Trophoblast cell (in vitro differentiated cells and primary cell): ENCODE measurements at regions not wholly inside any gene's neighbourhood (a gene's known extent, or its start where the extent isn't known, plus 50 kb on each side); places are given as distances from the start of the nearest gene placed in this dataset.

ENCODE experiments used
- DNase-seq, 2 donors: peaks; one replicate each; pipeline ENCODE4 v3.0.0-alpha.2; 2016
- H2AFZ ChIP-seq: 2 replicates; pipeline ENCODE4 v1.6.1; 2013; ENCODE audit warnings: low read length, moderate library complexity, mild to moderate bottlenecking; ENCODE audit not compliant: insufficient read depth, poor library complexity
- H2AK5ac ChIP-seq: 2 replicates; pipeline ENCODE4 v1.6.1; 2013; ENCODE audit warnings: mild to moderate bottlenecking, low read length
- H2BK120ac ChIP-seq: 2 replicates; pipeline ENCODE4 v1.6.1; 2013; ENCODE audit warnings: low read length, mild to moderate bottlenecking, moderate library complexity; ENCODE audit not compliant: insufficient read depth, poor library complexity
- H2BK12ac ChIP-seq: 2 replicates; pipeline ENCODE4 v1.6.1; 2013; ENCODE audit warnings: mild to moderate bottlenecking, low read length, moderate library complexity
- H2BK5ac ChIP-seq: 2 replicates; pipeline ENCODE4 v1.6.1; 2013; ENCODE audit warnings: low read length, low read depth, moderate library complexity, mild to moderate bottlenecking; ENCODE audit not compliant: poor library complexity
- H3K14ac ChIP-seq: 2 replicates; pipeline ENCODE4 v1.6.1; 2013; ENCODE audit warnings: mild to moderate bottlenecking, low read length
- H3K18ac ChIP-seq: 2 replicates; pipeline ENCODE4 v1.6.1; 2013; ENCODE audit warnings: mild to moderate bottlenecking, low read length
- H3K23ac ChIP-seq: 2 replicates; pipeline ENCODE4 v1.6.1; 2013; ENCODE audit warnings: low read length
- H3K27ac ChIP-seq: 2 replicates; pipeline ENCODE4 v1.5.1; 2013; ENCODE audit warnings: low read depth, mild to moderate bottlenecking, inconsistent platforms, low read length, moderate library complexity
- H3K27me3 ChIP-seq: 2 replicates; pipeline ENCODE4 v1.6.1; 2013; ENCODE audit warnings: inconsistent platforms, mild to moderate bottlenecking, low read length, moderate library complexity; ENCODE audit not compliant: insufficient read depth
- H3K36me3 ChIP-seq, 2 experiments: 1 replicate in 1 of 2; 2 replicates in 1 of 2; pipeline ENCODE4 v1.6.1; 2013; ENCODE audit warnings: low read length in 2 of 2, mild to moderate bottlenecking in 2 of 2, moderate library complexity in 1 of 2; ENCODE audit not compliant: insufficient read depth in 2 of 2, control insufficient read depth in 1 of 2
- H3K4ac ChIP-seq: 2 replicates; pipeline ENCODE4 v1.6.1; 2013; ENCODE audit warnings: low read depth, mild to moderate bottlenecking, low read length, moderate library complexity
- H3K4me1 ChIP-seq, 2 experiments: 1 replicate in 1 of 2; 2 replicates in 1 of 2; pipeline ENCODE4 v1.6.1; 2013; ENCODE audit warnings: low read length in 2 of 2, mild to moderate bottlenecking in 2 of 2, moderate library complexity in 1 of 2; ENCODE audit not compliant: insufficient read depth in 2 of 2, control insufficient read depth in 1 of 2
- H3K4me2 ChIP-seq: 2 replicates; pipeline ENCODE4 v1.6.1; 2013; ENCODE audit warnings: inconsistent platforms, mild to moderate bottlenecking, low read length, moderate library complexity
- H3K4me3 ChIP-seq: 2 replicates; pipeline ENCODE4 v1.5.1; 2013; ENCODE audit warnings: mild to moderate bottlenecking, low read depth, low read length, inconsistent platforms
- H3K79me1 ChIP-seq: one replicate; pipeline ENCODE4 v1.6.1; 2013; ENCODE audit warnings: low read length
- H3K79me2 ChIP-seq: 2 replicates; pipeline ENCODE4 v1.6.1; 2013; ENCODE audit warnings: low read length, mild to moderate bottlenecking; ENCODE audit not compliant: control insufficient read depth, insufficient read depth, poor library complexity
- H3K9ac ChIP-seq: 2 replicates; pipeline ENCODE4 v1.6.1; 2013; ENCODE audit warnings: mild to moderate bottlenecking, low read length
- H3K9me3 ChIP-seq: 2 replicates; pipeline ENCODE4 v1.6.1; 2013; ENCODE audit warnings: low read depth, mild to moderate bottlenecking, control low read depth, inconsistent platforms, low read length; ENCODE audit not compliant: insufficient read depth
- H4K12ac ChIP-seq: 2 replicates; pipeline ENCODE4 v1.6.1; 2013; ENCODE audit warnings: low read depth, mild to moderate bottlenecking, low read length, moderate library complexity
- H4K8ac ChIP-seq: 2 replicates; pipeline ENCODE4 v1.6.1; 2013; ENCODE audit warnings: low read depth, mild to moderate bottlenecking, low read length, moderate library complexity
- H4K91ac ChIP-seq: one replicate; pipeline ENCODE4 v1.6.1; 2013; ENCODE audit warnings: low read depth, mild to moderate bottlenecking, low read length, moderate library complexity
- WGBS: extraction: QIAGEN DNeasy Blood & Tissue Kit; methylation state at CpG from one replicate; pipeline ENCODE4 v1.1.7; 2013; ENCODE audit warnings: missing lambda C conversion rate; ENCODE audit not compliant: insufficient read length, insufficient coverage; ENCODE audit errors: extremely low coverage; 5-methylcytosine and 5-hydroxymethylcytosine counted together

- Histone ChIP-seq H4K8ac (no peak overlapping the region), H3K9me3 (no peaks in the 10 kb centered on the region), H3K14ac (no peak overlapping the region)
Observed at GRCh38 chr6:145272246-145272645, 463.1 kb downstream of the EPM2A start.

GRCh38 chr6:145273136-145273535, 462.2 kb downstream of the EPM2A start:
- no peak overlapping the region for H3K9ac ChIP-seq
- H3K18ac ChIP-seq: no peak overlapping the region
- H4K12ac ChIP-seq: no peak overlapping the region
- no peaks in the 10 kb centered on the region for H3K79me2 ChIP-seq
- H3K14ac ChIP-seq: no peak overlapping the region
- H2BK5ac ChIP-seq: no peak overlapping the region
- H2BK12ac ChIP-seq: no peak overlapping the region
- H2AK5ac ChIP-seq: no peak overlapping the region
- no peak overlapping the region for H3K27ac ChIP-seq
- no peak overlapping the region for H3K4me2 ChIP-seq
- H3K36me3 ChIP-seq: no peaks in the 10 kb centered on the region
- no peaks in the 10 kb centered on the region for H3K27me3 ChIP-seq
- no peak overlapping the region for H2AFZ ChIP-seq
- no peak overlapping the region for H3K4ac ChIP-seq
- H4K8ac ChIP-seq: no peak overlapping the region
- no peak overlapping the region for H3K23ac ChIP-seq
- no peak overlapping the region for H4K91ac ChIP-seq
- H3K4me1 ChIP-seq: no peaks in the 10 kb centered on the region
- H3K9me3 ChIP-seq: no peaks in the 10 kb centered on the region
- no peak overlapping the region for H3K4me3 ChIP-seq
- no peaks in the 10 kb centered on the region for H3K79me1 ChIP-seq
- no peak overlapping the region for H2BK120ac ChIP-seq
- DNase-seq: no peak
- WGBS: no CpG with 5 or more reads among the region's 1 CpG

More at GRCh38 chr6:145272246-145272645, 463.1 kb downstream of the EPM2A start:
- Histone ChIP-seq H3K9ac (no peak overlapping the region), H3K79me1 (no peaks in the 10 kb centered on the region), H4K12ac (no peak overlapping the region), H3K4me1 (no peaks in the 10 kb centered on the region), H3K23ac (no peak overlapping the region), H3K4ac (no peak overlapping the region), H2BK12ac (no peak overlapping the region), H3K18ac (no peak overlapping the region), H2BK120ac (no peak overlapping the region), H3K79me2 (no peaks in the 10 kb centered on the region), H2BK5ac (no peak overlapping the region), H3K27me3 (no peaks in the 10 kb centered on the region), H4K91ac (no peak overlapping the region), H3K4me3 (no peak overlapping the region), H3K4me2 (no peak overlapping the region), H2AK5ac (no peak overlapping the region), H2AFZ (no peak overlapping the region), H3K27ac (no peak overlapping the region), H3K36me3 (no peaks in the 10 kb centered on the region)
- no CpG with 5 or more reads among the region's 1 CpG for WGBS
- no peak for DNase-seq

GRCh38 chr6:145274083-145274482, 461.2 kb downstream of the EPM2A start:
- no peak for DNase-seq
- no peak overlapping the region for H2AK5ac ChIP-seq
- no peak overlapping the region for H3K18ac ChIP-seq
- no CpG with 5 or more reads among the region's 1 CpG for WGBS
- H3K27ac ChIP-seq: no peak overlapping the region
- H2BK5ac ChIP-seq: no peak overlapping the region
- H2BK12ac ChIP-seq: no peak overlapping the region
- H3K79me1 ChIP-seq: no peaks in the 10 kb centered on the region
- H3K9ac ChIP-seq: no peak overlapping the region
- no peak overlapping the region for H3K4me2 ChIP-seq
- H3K27me3 ChIP-seq: no peaks in the 10 kb centered on the region
- H4K12ac ChIP-seq: no peak overlapping the region
- H2AFZ ChIP-seq: no peak overlapping the region
- no peaks in the 10 kb centered on the region for H3K36me3 ChIP-seq
- no peak overlapping the region for H2BK120ac ChIP-seq
- no peak overlapping the region for H3K4me3 ChIP-seq
- H3K9me3 ChIP-seq: no peaks in the 10 kb centered on the region
- no peaks in the 10 kb centered on the region for H3K4me1 ChIP-seq
- no peak overlapping the region for H3K4ac ChIP-seq
- no peaks in the 10 kb centered on the region for H3K79me2 ChIP-seq
- no peak overlapping the region for H4K8ac ChIP-seq
- no peak overlapping the region for H4K91ac ChIP-seq
- H3K14ac ChIP-seq: no peak overlapping the region
- no peak overlapping the region for H3K23ac ChIP-seq

GRCh38 chr6:145275019-145275418, 460.3 kb downstream of the EPM2A start:
- H3K9ac ChIP-seq: no peak overlapping the region
- H2BK120ac ChIP-seq: no peak overlapping the region
- no peak overlapping the region for H3K18ac ChIP-seq
- DNase-seq: no peak
- H2BK5ac ChIP-seq: no peak overlapping the region
- no peaks in the 10 kb centered on the region for H3K27me3 ChIP-seq
- no peak overlapping the region for H4K8ac ChIP-seq
- no peak overlapping the region for H3K27ac ChIP-seq
- H4K12ac ChIP-seq: no peak overlapping the region
- no peaks in the 10 kb centered on the region for H3K9me3 ChIP-seq
- no CpG with 5 or more reads among the region's 6 CpGs for WGBS
- H3K79me2 ChIP-seq: no peaks in the 10 kb centered on the region
- H2BK12ac ChIP-seq: no peak overlapping the region
- H3K14ac ChIP-seq: no peak overlapping the region
- no peak overlapping the region for H3K4me3 ChIP-seq
- H2AK5ac ChIP-seq: no peak overlapping the region
- H3K4me2 ChIP-seq: no peak overlapping the region
- no peak overlapping the region for H3K4ac ChIP-seq
- H2AFZ ChIP-seq: no peak overlapping the region
- no peak overlapping the region for H4K91ac ChIP-seq
- H3K79me1 ChIP-seq: no peaks in the 10 kb centered on the region
- no peaks in the 10 kb centered on the region for H3K4me1 ChIP-seq
- no peaks in the 10 kb centered on the region for H3K36me3 ChIP-seq
- no peak overlapping the region for H3K23ac ChIP-seq
